Effector memory CD4-positive, alpha-beta T cell (primary cell): ENCODE measurements at regions not wholly inside any gene's neighbourhood (a gene's known extent, or its start where the extent isn't known, plus 50 kb on each side); places are given as distances from the start of the nearest gene placed in this dataset.

Experiments used
- DNase-seq, 3 donors: peaks; one replicate each; pipeline ENCODE4 v3.0.0-alpha.2; 2020
- H3K27ac ChIP-seq: 2 replicates; pipeline ENCODE4 v1.7.0; 2013; ENCODE audit warnings: mild to moderate bottlenecking, low read length, moderate library complexity; ENCODE audit not compliant: insufficient read depth, poor library complexity, severe bottlenecking
- H3K27me3 ChIP-seq: replicated peaks from 2 replicates; pipeline ENCODE4 v1.7.0; 2013; ENCODE audit warnings: mild to moderate bottlenecking, low read length; ENCODE audit not compliant: insufficient read depth, control insufficient read depth, poor library complexity, severe bottlenecking
- H3K36me3 ChIP-seq: 2 replicates; pipeline ENCODE4 v1.7.0; 2013; ENCODE audit warnings: mild to moderate bottlenecking, low read length, moderate library complexity; ENCODE audit not compliant: control insufficient read depth, insufficient read depth
- H3K4me1 ChIP-seq: 2 replicates; pipeline ENCODE4 v1.7.0; 2013; ENCODE audit warnings: low read length, mild to moderate bottlenecking; ENCODE audit not compliant: control insufficient read depth, insufficient read depth, poor library complexity, severe bottlenecking
- H3K4me3 ChIP-seq: 2 replicates; pipeline ENCODE4 v1.7.0; 2013; ENCODE audit warnings: low read length, low read depth, mild to moderate bottlenecking; ENCODE audit not compliant: insufficient read depth, poor library complexity, severe bottlenecking
- H3K9me3 ChIP-seq: 2 replicates; pipeline ENCODE4 v1.7.0; 2013; ENCODE audit warnings: mild to moderate bottlenecking, low read length, moderate library complexity; ENCODE audit not compliant: control insufficient read depth

DNA sequence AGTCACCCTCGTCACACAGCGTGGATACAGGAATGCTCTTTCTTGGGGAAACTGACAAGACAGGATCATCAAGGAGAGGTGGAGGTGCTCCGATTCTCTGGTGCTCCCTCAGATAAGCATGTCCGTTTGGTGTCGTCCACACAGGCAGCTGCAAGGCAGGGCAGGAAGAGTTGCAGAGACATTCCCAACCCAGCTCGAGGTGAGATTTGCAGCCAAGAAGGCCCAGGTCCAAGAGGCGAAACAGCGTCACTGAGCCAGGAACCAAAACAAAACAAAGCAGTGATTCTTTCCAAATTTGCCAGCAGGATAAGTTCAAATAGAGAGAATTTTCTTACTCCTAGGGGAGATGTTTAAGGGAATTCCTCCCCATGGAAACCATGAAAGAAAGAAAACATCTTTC is 386.5 kb upstream of the PFKP start:
- H3K27ac ChIP-seq = no peak overlapping the region
- no peaks in the 10 kb centered on the region for H3K27me3 ChIP-seq
- DNase-seq = no peak
- no peaks in the 10 kb centered on the region for H3K9me3 ChIP-seq
- H3K4me1 ChIP-seq = no peaks in the 10 kb centered on the region
- H3K4me3 ChIP-seq = no peak overlapping the region
- no peaks in the 10 kb centered on the region for H3K36me3 ChIP-seq

DNA sequence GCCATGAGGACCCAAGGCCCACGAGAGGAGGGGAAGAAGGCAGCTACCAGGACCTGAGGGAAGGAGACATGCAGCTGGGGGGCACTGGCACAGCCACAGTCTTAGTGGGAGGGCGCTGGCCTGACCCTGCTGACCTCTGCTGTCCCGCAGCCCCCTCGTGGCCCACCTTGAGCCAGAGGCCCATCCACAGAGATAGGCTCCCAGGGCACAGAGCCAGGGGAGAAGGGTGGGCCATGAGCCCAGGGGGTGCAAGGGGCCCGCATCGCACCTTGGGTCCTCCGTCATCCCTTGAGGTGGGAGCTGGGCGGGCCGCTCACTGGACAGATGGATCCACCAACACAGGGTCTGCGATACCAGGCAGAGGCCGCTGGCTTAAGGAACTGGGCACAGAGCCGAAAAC is 387.7 kb upstream of the PFKP start:
- H3K9me3 ChIP-seq = no peaks in the 10 kb centered on the region
- no peak for DNase-seq
- H3K4me1 ChIP-seq = no peaks in the 10 kb centered on the region
- H3K27ac ChIP-seq = no peak overlapping the region
- H3K4me3 ChIP-seq = no peak overlapping the region
- no peaks in the 10 kb centered on the region for H3K36me3 ChIP-seq
- H3K27me3 ChIP-seq = no peaks in the 10 kb centered on the region

DNA sequence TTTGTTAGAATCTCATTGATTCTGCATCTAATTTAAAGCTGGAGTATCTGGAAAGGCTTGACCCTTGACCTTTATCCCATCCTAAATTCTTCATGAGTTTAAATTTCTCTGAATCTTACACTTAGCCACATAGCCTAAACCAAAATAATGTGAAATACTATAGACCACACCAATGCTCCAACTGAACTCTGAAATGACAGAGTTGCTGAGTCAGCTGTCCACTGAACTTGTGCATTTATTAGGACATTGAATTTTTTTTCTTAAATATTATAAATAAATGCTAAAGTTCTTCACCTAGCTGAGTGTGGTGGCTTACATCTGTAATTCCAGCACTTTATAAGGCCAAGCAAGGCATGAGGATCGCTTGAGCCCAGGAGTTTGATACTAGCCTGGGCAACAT is 390.9 kb upstream of the PFKP start:
- Histone ChIP-seq H3K27me3 (no peaks in the 10 kb centered on the region), H3K4me1 (no peaks in the 10 kb centered on the region), H3K36me3 (no peaks in the 10 kb centered on the region), H3K4me3 (no peak overlapping the region), H3K9me3 (no peaks in the 10 kb centered on the region), H3K27ac (no peak overlapping the region)
- no peak for DNase-seq

DNA sequence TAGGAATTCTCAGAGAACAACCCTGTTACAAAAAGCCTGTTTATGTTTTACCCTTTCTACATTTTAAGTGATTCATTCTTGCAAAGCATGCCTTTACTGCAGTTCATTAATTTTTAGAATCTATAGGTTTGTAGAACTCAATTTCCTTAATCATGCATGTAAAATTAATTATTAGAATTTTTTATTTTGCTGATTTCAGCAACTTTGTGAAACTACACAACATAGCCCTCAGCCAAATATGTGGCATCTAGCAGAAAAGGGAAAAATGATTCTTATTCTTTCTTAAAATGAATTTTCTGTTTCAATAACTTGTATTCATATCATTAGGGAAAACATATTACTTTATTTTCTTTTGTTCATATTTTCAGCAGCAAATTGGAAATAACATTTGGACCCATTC is 392.9 kb upstream of the PFKP start:
- H3K36me3 ChIP-seq = no peaks in the 10 kb centered on the region
- H3K27me3 ChIP-seq = no peaks in the 10 kb centered on the region
- no peaks in the 10 kb centered on the region for H3K9me3 ChIP-seq
- no peak for DNase-seq
- H3K4me3 ChIP-seq = no peak overlapping the region
- H3K4me1 ChIP-seq = no peaks in the 10 kb centered on the region
- no peak overlapping the region for H3K27ac ChIP-seq

DNA sequence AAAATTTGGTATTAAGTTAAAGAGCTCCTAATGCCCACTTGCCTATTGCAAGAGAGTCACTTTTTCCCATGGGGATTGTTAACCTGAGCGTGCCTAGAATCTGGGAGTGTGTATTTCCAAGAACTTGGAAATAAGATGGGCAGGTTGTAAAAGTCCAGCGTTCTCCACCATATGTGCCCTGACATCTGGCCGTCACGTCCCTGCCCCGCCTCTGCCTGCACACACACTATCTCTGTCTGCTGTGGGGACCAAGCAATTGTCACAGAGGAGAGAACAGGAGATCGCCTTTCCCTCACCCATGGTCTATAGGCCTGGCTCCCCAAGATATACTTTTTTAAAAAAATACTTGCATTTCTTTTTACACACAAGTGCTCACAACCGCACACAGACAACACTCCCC is 396.5 kb upstream of the PFKP start:
- no peak for DNase-seq
- H3K27me3 ChIP-seq = no peaks in the 10 kb centered on the region
- no peaks in the 10 kb centered on the region for H3K9me3 ChIP-seq
- no peaks in the 10 kb centered on the region for H3K36me3 ChIP-seq
- no peak overlapping the region for H3K27ac ChIP-seq
- no peaks in the 10 kb centered on the region for H3K4me1 ChIP-seq
- H3K4me3 ChIP-seq = no peak overlapping the region

DNA sequence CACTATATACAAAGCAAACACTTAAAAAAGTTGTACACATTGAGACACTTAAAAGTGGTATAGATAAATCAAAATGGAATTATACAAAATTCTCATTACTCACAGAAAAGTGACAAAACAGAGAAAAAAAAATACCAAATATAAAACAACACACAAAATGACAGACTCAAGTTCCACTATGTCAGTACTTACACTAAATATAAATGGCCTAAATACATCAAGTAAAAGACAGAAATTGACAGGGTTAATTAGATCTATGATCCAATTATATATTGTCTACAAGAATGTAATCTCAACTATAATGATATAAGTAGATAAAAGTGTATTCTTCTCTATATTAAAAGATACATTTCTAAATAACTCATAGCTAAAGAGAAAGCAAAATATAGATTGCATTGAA is 401.6 kb upstream of the PFKP start:
- H3K27me3 ChIP-seq = no peaks in the 10 kb centered on the region
- H3K9me3 ChIP-seq = no peaks in the 10 kb centered on the region
- H3K4me1 ChIP-seq = no peaks in the 10 kb centered on the region
- no peak overlapping the region for H3K27ac ChIP-seq
- H3K36me3 ChIP-seq = no peaks in the 10 kb centered on the region
- H3K4me3 ChIP-seq = no peak overlapping the region
- no peak for DNase-seq

DNA sequence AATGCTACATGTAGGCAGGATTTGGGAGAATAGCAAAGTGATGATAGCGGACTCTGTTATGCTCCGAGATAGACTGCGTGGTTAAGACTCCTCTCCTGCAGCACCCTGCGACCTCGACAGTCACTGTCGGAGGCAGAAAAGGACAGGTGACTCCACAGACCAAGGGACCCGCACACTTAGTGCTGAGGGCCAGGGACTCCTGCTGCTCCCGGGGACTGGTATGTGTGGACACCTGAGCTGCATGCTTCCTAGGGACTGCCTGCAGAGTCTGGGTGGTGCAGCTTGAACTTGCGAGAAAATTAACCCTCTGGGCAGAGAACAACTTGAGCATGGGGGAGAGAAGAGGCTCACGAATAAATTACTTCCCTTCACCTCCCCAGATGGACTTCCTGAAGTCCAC is 407.1 kb upstream of the PFKP start:
- Histone ChIP-seq H3K36me3 (no peaks in the 10 kb centered on the region), H3K4me1 (no peaks in the 10 kb centered on the region), H3K27me3 (no peaks in the 10 kb centered on the region), H3K27ac (no peak overlapping the region), H3K9me3 (no peaks in the 10 kb centered on the region), H3K4me3 (no peak overlapping the region)
- no peak for DNase-seq

DNA sequence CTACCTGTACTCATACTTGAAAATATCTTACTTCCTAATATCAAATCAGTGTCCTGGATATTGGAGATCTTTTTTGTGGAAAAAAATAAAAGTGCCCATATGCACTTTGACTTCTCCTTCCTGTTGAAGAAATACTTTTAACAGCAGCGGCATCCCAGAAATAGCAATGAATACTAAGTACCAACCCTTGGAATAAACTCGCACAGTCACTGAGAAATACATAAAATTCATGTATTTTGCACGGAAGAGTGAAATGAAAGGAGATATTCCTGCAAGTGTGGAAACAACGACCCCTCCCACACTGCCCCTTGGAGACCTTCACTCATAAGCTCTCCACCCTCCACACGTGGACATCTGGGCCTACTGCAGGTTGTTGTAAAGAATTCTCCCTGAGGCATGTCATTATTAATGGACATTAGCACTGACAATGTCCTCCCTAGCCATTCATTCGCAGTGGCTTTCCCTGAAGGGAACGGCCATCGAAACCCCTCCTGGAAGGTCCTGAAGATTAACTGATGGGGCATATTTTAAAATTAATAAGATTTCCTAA is 407.6 kb upstream of the PFKP start:
- H3K36me3 ChIP-seq = no peaks in the 10 kb centered on the region
- H3K9me3 ChIP-seq = no peaks in the 10 kb centered on the region
- DNase-seq = no peak
- H3K27ac ChIP-seq = no peak overlapping the region
- no peak overlapping the region for H3K4me3 ChIP-seq
- no peaks in the 10 kb centered on the region for H3K4me1 ChIP-seq
- no peaks in the 10 kb centered on the region for H3K27me3 ChIP-seq

DNA sequence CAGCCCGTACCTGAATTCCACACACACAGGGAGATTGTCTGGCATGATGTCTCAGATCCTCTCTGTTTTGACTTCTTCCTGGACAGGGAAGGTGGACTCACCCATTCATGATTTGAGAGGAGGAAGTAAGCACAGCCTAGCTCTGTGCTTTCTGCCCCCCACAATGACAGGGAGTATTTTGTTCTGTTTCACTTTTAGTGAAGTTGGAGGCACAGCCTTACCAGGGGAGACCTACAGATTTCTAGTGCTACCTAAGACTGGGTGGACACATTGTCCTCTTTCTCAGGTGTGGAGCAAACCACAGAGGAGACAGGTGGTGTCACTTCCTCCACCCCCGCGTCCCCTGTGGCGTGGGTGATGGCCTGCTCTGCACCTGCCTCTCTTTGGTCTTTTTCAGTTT is 408.6 kb upstream of the PFKP start:
- no peaks in the 10 kb centered on the region for H3K4me1 ChIP-seq
- no peak overlapping the region for H3K27ac ChIP-seq
- no peaks in the 10 kb centered on the region for H3K36me3 ChIP-seq
- DNase-seq = no peak
- no peaks in the 10 kb centered on the region for H3K27me3 ChIP-seq
- no peak overlapping the region for H3K4me3 ChIP-seq
- no peaks in the 10 kb centered on the region for H3K9me3 ChIP-seq

DNA sequence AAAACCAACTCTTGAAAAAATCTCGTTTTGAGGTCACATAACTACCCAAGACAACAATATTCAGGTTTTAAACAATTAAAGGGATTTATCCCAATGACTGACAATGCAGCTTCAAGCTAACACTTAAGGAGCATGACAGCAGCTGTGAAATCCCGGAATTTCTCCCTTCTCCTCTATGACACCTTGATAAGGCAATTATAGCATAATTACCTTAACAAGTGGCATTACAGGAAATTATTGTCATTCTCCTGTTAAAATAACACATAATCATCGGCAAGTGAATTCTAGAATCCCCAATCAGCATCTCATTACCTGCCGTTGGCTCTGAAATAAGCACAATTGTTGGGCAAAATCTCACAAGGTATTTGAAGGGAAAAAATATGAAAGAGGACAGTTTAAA is 417.0 kb upstream of the PFKP start:
- Histone ChIP-seq H3K36me3 (no peaks in the 10 kb centered on the region), H3K4me3 (no peak overlapping the region), H3K4me1 (no peaks in the 10 kb centered on the region), H3K9me3 (no peaks in the 10 kb centered on the region), H3K27me3 (no peaks in the 10 kb centered on the region), H3K27ac (no peak overlapping the region)
- DNase-seq = no peak

DNA sequence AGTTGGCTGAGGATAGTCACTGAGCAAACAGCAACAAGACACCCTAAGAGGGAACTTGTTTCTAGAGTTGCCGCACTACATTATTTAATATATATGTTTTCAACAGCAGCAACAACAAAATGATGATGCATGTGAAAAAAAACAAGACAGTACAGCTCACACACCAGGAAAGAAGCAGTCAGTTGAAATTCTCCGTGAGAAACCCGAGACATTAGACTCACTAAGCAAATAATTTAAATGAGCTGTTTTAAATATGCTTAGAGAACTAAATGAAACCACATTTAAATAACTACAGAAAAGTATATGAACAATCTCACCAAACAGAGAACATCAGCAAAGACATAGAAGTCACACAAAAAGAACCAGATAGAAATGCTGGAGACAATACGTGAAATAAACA is 426.3 kb upstream of the PFKP start:
- Histone ChIP-seq H3K36me3 (no peaks in the 10 kb centered on the region), H3K4me1 (no peaks in the 10 kb centered on the region), H3K27ac (no peak overlapping the region), H3K9me3 (no peaks in the 10 kb centered on the region), H3K4me3 (no peak overlapping the region), H3K27me3 (no peaks in the 10 kb centered on the region)
- no peak for DNase-seq
